GM18511 (cell line): ENCODE measurements at regions not wholly inside any gene's neighbourhood (a gene's known extent, or its start where the extent isn't known, plus 50 kb on each side); places are given as distances from the start of the nearest gene placed in this dataset.

ENCODE experiments used
- ATAC-seq: cut with Tn5 transposase; IDR thresholded peaks from one replicate; pipeline ENCODE4 v1.9.1; 2021; ENCODE audit warnings: mild to moderate bottlenecking, moderate library complexity; ENCODE audit not compliant: unreplicated experiment

GRCh38 chr18:73264562-73264921 is 396.8 kb upstream of the NETO1 start:
- no peak for ATAC-seq

DNA sequence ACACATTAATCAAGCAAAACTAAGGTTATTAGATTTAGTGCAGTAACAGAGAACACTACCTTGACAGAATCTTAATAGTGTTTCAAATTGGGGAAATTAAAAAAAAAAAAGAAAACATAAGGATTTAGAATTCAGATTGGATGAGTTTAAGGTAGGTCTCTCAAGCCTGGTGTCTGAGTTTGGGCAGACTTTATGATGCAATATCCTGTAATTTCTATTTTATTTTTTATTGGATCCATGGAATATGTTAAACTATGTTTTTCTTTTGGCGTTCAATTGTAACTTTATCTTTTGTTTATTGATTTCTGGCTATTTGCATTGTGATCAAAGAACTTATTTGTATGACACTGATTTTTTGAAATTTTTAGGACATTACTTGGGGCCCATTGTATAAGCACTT is 394.1 kb upstream of the NETO1 start:
- no peak for ATAC-seq

- no peak for ATAC-seq
Observed at GRCh38 chr18:73261243-73261642, 393.5 kb upstream of the NETO1 start.

- ATAC-seq, result no peak
Observed at GRCh38 chr18:73258375-73259087, 390.7 kb upstream of the NETO1 start.

DNA sequence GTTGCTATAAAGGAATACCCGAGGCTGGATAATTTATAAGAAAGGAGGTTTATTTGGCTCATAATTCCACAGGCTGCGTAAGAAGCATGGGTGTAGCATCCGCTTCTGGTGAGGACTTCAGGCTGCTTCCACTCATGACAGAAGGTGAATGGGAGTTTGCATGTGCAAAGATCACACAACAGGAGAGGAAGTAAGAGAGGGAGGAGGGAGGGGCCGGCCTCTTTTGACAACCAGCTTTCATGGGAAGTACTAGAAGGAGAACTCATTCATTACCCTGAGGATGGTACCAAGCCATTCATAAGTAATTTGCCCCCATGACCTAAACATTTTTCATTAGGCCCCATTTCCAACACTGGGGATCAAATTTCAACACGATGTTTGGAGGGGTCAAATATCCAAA is 386.8 kb upstream of the NETO1 start:
- ATAC-seq, result no peak

DNA sequence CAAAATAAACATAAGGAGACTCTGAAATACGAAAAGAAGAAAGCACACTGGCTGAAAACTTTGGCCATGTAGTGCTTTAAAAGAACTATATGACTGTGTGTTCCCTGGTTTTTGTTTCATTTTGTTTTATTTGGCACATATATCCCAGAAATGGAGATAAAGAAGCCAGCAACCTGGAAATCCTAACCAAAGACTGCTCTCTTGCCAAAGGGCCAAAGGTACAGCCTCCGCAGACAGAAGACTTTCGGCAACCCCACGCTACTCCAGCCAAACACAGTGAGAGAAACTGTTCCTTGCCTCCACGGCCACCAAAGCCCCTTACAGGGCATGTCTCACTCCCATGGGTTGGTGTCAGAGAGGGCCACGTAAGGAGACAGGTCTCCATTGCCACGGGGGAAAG is 381.2 kb upstream of the NETO1 start:
- ATAC-seq, result no peak

DNA sequence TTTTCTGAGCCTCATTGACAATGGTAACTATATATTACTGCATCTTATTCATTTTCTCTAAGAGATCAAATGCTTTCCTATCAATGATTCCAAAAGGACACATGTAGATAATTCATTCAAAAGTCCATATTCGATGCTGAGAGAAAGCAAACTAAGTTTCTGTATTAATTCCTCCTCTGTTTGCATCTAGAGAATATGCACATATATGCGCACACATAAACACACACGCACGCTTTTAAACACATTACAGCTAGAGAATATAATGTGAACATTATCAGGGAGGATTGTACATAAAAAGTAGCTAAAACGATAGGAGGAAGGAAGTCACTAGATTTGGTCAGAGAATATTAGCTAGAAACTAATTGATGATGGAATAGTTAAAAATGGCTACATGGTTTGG is 379.0 kb upstream of the NETO1 start:
- no peak for ATAC-seq

DNA sequence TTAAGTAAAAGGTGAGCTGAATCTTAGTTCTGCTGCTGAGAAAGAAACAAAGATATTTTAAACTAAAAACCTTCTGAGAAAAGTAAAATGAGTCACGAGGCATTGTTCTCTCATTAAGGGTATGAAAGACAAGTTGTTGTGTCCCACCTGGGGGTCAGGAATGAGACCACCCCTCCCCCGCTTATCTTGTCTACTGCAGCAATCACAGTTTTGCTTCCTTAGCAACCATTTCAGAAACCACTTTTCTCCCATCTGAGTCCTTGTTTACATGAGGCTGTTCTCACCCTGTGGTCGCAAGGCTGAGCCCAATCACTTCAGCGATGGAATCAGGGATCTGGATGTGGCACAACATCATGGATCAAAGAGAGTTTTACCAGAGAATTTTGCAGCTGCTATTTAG is 377.6 kb upstream of the NETO1 start:
- ATAC-seq, result no peak

DNA sequence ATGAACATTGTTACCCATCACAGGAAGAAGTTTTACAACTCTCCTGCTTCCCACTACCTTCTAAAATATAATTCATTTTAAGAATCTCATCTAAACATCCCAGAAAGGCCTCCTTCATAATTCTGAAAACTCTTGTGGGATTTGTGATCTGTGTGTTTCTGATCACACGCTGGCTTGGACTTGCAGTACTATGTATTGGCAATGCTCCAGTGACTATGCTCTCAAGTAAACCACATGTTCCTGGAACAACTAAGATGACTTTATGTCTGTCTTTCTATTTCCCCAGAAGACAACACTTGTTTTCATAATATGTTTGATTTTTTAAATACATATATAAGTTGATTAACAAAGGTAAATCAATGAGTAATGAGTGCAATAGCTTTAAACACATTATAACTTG is 376.6 kb upstream of the NETO1 start:
- no peak for ATAC-seq

DNA sequence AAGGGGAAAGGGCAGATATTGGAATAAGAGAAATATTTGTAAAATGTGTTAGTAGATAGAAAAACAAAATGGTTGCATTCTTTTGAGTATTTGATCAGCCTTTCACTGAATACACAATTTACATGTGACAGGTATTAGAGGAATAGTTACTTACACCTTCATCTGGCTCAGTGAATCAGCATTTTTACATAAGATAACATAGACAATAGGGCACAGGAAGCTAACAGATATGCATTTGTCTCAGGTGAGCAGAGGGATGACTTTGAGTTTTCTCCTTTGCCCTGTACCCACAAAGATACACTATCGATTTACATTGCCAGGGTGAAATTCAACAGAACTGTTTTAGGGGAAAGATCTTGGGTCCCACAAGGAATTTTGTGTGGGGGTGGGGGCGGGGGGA is 373.1 kb upstream of the NETO1 start:
- no peak for ATAC-seq

GRCh38 chr18:73235921-73236320 is 368.1 kb upstream of the NETO1 start:
- ATAC-seq, result no peak

DNA sequence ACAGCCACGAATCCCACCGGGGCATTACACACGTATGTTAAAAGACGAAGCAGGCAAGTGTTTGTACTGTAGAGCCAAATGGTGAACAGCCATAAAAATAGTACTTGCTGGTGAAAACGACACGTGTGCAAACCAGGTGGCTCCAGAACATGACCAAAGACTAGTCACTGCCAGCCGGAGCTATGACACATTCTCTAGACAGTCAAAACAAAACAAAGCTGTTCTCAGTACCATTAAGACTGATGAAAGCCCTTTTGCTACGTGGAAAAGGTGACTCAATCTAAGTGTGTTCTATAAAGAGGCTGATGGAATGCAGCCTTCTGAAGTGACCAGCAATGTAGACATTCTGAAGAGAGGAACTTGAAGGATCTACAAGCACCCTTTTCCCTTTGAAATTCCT is 367.7 kb upstream of the NETO1 start:
- peak; percentile 80 for ATAC-seq

- peak; percentile 79 for ATAC-seq
Observed at GRCh38 chr18:73232933-73233332, 365.1 kb upstream of the NETO1 start.

GRCh38 chr18:73220663-73221062 is 352.9 kb upstream of the NETO1 start:
- no peak for ATAC-seq

GRCh38 chr18:73218293-73218692 is 350.5 kb upstream of the NETO1 start:
- ATAC-seq, result no peak

GRCh38 chr18:73214970-73215369 is 347.2 kb upstream of the NETO1 start:
- no peak for ATAC-seq

DNA sequence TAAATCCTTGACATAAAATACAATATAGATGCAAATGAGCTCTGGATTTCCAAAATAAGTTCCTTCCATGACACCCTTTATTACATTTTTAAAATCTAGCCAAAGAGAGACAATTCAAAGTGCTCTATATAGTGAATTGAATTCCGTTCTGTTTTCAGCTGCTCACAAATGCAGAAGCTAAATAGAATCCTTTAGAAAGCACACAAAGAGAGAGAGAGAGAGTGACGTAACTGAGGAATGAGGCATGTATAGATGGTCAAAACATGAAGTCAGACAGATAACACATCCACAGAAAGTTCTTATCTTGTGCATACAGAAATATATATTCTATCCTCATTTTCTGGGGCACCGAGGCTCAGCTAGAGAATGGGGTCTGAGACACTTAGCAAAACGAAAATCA is 344.7 kb upstream of the NETO1 start:
- ATAC-seq, result no peak

DNA sequence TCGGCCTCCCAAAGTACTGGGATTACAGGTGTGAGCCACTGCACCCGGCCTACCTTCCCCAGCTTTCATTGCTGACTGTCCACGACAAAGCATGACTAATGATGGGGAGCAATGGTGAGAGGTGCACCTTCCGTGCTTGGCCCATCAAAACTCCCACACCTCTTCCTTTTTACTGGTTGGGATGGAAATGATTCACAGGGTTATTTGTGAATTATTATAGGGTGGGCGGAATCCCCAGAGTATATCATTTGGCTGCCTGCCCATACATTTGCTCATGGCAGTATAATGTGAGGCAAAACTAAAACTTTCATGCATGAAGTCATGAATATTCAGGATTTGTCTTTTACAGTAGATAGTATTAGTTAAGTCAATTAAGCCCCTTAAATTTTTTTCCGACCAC is 334.2 kb upstream of the NETO1 start:
- ATAC-seq, result no peak

DNA sequence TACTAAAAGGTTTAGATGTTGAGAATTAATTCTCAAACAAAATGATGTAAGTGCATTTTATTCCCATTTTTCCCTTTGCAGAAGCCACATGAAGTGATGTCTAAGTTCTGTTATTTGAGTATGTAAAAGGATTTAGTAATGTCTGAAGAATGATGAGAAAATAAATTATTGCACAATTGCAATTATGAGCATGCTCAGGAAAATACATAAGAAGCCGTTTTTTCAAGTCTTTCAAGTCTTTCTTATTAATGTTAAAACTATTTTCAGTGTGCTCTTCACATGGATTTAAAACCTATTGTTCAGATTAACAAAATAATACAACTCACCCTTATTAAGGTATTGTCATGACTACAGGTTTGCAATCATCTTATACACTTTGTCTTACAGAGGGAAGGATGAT is 331.4 kb upstream of the NETO1 start:
- no peak for ATAC-seq

- ATAC-seq, result no peak
Observed at GRCh38 chr18:73189718-73190117, 321.9 kb upstream of the NETO1 start.

DNA sequence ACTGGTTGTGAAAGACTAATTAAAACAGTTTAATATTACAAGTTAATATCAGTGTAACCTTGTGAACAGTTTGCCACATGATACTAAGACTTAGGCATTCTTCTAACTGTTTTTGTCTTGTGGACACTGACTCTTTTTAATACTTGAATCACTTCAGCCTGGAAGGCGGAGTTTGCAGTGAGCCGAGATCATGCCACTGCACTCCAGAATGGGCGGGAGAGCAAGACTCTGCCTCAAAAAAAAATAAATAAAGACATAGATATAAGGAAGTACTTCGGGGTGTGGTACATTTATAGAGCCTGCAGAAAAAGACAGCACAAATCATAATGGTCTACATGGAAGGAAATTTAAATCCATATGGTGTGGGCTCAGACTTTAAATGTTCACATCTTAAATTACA is 300.4 kb upstream of the NETO1 start:
- ATAC-seq, result no peak

GRCh38 chr18:73164430-73164829 is 296.6 kb upstream of the NETO1 start:
- no peak for ATAC-seq

DNA sequence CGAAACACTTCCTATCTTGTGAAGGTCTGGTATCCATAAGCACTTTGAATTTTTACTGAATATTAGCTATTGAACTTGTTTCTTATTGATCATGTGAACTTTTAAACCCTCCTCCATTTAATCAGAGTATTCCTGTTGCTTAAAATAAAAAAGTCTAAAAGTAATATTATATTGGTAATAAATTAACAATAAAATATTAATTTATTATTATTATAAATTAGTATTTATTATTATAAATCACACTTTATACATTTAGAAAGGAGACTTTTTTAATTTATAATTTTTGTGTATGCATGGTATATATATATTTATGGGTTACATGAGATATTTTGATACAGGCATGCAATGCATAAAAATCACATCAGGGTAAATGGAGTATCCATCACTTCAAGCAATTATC is 295.4 kb upstream of the NETO1 start:
- no peak for ATAC-seq
